ENCODE measurements at regions not wholly inside any gene's neighbourhood (a gene's known extent, or its start where the extent isn't known, plus 50 kb on each side); places are given as distances from the start of the nearest gene placed in this dataset.

DNA sequence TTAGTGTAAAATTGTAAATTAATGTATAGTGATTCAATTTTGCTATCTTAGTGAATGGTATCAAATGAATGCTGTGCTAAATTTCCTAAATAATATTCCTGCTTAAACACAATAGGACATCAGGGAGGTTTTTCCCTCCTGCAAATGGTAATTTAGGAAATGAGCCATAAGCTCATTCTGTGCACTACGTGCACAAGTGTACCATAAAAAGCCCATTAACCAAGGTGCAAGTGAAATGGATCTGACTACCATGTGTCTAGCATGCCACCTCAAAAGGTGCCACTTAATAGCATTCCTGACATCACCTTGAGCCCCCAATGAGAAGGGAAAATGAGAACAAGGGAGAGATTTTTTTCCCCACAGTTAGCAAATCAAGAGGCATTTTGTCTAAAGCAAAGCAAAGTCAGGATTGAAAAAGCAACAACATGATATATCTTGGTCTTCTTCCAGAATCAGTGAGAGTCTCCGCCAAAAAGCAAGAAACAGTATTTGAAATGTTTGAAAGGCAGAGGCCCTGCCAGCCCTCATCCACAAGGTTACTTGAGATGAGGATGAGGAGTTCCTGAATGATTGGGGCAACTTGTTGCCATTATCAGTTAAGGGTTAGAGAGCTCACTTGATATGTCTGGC, 334.2 kb upstream of the RSPO3 start:
- TF ChIP-seq CTCF (conservative IDR thresholded peaks at IDR 0.05 in 1 of 2, IDR thresholded peaks at IDR 0.05 in 1 of 2; ENCODE audit: low read depth in 1 of 2, low read length in 2 of 2) (no peak), EZH2 (IDR thresholded peaks at IDR 0.05; ENCODE audit: low read length, missing control alignments) (no peak)
- DNase-seq (ENCODE audit: low read depth in 2 of 2), result peak in 1 of 2 donors; percentile 20

DNA sequence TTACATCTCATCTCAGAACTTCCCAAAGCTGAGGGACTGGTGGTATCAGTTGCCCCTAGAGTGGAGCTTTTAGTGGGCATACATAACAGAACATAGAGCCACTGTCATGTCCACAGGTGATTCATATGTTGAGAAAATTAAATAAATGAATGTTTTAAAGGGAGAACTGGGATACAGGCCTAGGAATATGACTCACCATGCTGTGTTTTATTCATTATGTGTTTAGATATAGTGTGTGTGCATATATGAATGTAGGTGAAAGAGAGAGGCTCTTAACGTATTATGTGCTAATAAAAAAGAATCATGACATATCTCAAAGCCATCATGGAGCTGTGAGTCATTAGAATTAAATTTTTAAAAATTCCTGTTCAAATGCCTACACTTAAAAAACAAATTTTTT, 332.2 kb upstream of the RSPO3 start:
- Histone ChIP-seq H3K27me3 (ENCODE audit: control insufficient read depth, insufficient read depth, low read length) (no peaks in the 10 kb centered on the region), H3K4me3 (replicated peaks in 1 of 4; ENCODE audit: control extremely low read depth in 1 of 4, insufficient read depth in 1 of 4, low read depth in 3 of 4, low read length in 4 of 4) (no peak overlapping the region), H3K4me2 (ENCODE audit: extremely low read depth, insufficient read depth, low read length) (no peak overlapping the region), H3K79me2 (ENCODE audit: control insufficient read depth, insufficient read depth, low read length) (no peaks in the 10 kb centered on the region), H3K36me3 (ENCODE audit: control insufficient read depth, insufficient read depth, low read length) (no peaks in the 10 kb centered on the region), H3K9ac (ENCODE audit: insufficient read depth, low read length) (no peak overlapping the region), H2AFZ (ENCODE audit: low read length) (no peak overlapping the region), H3K4me1 (ENCODE audit: control insufficient read depth, extremely low read depth, insufficient read depth, low read length) (no peaks in the 10 kb centered on the region), H4K20me1 (ENCODE audit: control insufficient read depth, extremely low read depth, insufficient read depth, low read length) (no peaks in the 10 kb centered on the region), H3K9me3 (ENCODE audit: control insufficient read depth, insufficient read depth, low read depth, low read length) (no peaks in the 10 kb centered on the region), H3K27ac (ENCODE audit: insufficient read depth, low read length) (no peak overlapping the region)
- DNase-seq (ENCODE audit: low read depth in 2 of 2), result peak; percentile 16 to 45
- TF ChIP-seq EZH2 (IDR thresholded peaks at IDR 0.05; ENCODE audit: low read length, missing control alignments), result no peak
- no peak for TF ChIP-seq CTCF (conservative IDR thresholded peaks at IDR 0.05 in 1 of 2, IDR thresholded peaks at IDR 0.05 in 1 of 2; ENCODE audit: low read depth in 1 of 2, low read length in 2 of 2)

More for the DNA sequence above, 334.2 kb upstream of the RSPO3 start:
- Histone ChIP-seq H3K9me3 (ENCODE audit: control insufficient read depth, insufficient read depth, low read depth, low read length) (no peaks in the 10 kb centered on the region), H3K27ac (ENCODE audit: insufficient read depth, low read length) (no peak overlapping the region), H3K79me2 (ENCODE audit: control insufficient read depth, insufficient read depth, low read length) (no peaks in the 10 kb centered on the region), H4K20me1 (ENCODE audit: control insufficient read depth, extremely low read depth, insufficient read depth, low read length) (no peaks in the 10 kb centered on the region), H3K4me3 (replicated peaks in 1 of 4; ENCODE audit: control extremely low read depth in 1 of 4, insufficient read depth in 1 of 4, low read depth in 3 of 4, low read length in 4 of 4) (no peak overlapping the region), H3K4me1 (ENCODE audit: control insufficient read depth, extremely low read depth, insufficient read depth, low read length) (no peaks in the 10 kb centered on the region), H3K4me2 (ENCODE audit: extremely low read depth, insufficient read depth, low read length) (no peak overlapping the region), H2AFZ (ENCODE audit: low read length) (no peak overlapping the region), H3K9ac (ENCODE audit: insufficient read depth, low read length) (no peak overlapping the region), H3K27me3 (ENCODE audit: control insufficient read depth, insufficient read depth, low read length) (no peaks in the 10 kb centered on the region), H3K36me3 (ENCODE audit: control insufficient read depth, insufficient read depth, low read length) (no peaks in the 10 kb centered on the region)

DNA sequence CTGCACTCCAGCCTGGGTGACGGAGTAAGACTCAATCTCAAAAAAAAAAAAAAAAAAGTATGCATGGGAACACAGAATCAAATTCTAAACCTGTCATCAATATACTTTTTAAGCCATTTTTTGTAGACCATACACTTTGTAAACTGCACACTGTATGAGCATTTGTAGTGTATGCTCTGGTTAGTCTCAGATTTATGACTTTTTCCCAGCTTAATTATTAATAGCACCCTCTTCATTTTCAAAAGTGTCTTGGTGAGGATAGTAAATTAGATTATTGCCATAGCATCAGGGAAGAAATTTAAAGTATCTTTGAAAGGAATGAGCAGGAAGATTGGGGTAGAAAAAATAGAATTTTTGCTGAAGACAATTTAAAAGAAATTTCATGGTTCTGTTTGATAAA, 330.8 kb upstream of the RSPO3 start:
- no peak for TF ChIP-seq EZH2 (IDR thresholded peaks at IDR 0.05; ENCODE audit: low read length, missing control alignments)
- TF ChIP-seq CTCF (conservative IDR thresholded peaks at IDR 0.05 in 1 of 2, IDR thresholded peaks at IDR 0.05 in 1 of 2; ENCODE audit: low read depth in 1 of 2, low read length in 2 of 2), result no peak

More for the DNA sequence above, 330.8 kb upstream of the RSPO3 start:
- no peaks in the 10 kb centered on the region for H4K20me1 ChIP-seq (ENCODE audit: control insufficient read depth, extremely low read depth, insufficient read depth, low read length)
- H2AFZ ChIP-seq (ENCODE audit: low read length), result no peak overlapping the region
- H3K9ac ChIP-seq (ENCODE audit: insufficient read depth, low read length), result no peak overlapping the region
- H3K27ac ChIP-seq (ENCODE audit: insufficient read depth, low read length), result no peak overlapping the region
- H3K4me3 ChIP-seq (replicated peaks in 1 of 4; ENCODE audit: control extremely low read depth in 1 of 4, insufficient read depth in 1 of 4, low read depth in 3 of 4, low read length in 4 of 4), result no peak overlapping the region
- no peak for DNase-seq (ENCODE audit: low read depth in 2 of 2)
- no peak overlapping the region for H3K4me2 ChIP-seq (ENCODE audit: extremely low read depth, insufficient read depth, low read length)
- no peaks in the 10 kb centered on the region for H3K4me1 ChIP-seq (ENCODE audit: control insufficient read depth, extremely low read depth, insufficient read depth, low read length)
- H3K36me3 ChIP-seq (ENCODE audit: control insufficient read depth, insufficient read depth, low read length), result no peaks in the 10 kb centered on the region
- H3K79me2 ChIP-seq (ENCODE audit: control insufficient read depth, insufficient read depth, low read length), result no peaks in the 10 kb centered on the region
- no peaks in the 10 kb centered on the region for H3K9me3 ChIP-seq (ENCODE audit: control insufficient read depth, insufficient read depth, low read depth, low read length)
- H3K27me3 ChIP-seq (ENCODE audit: control insufficient read depth, insufficient read depth, low read length), result no peaks in the 10 kb centered on the region
